Activated naive CD8-positive, alpha-beta T cell treated with anti-CD3 and anti-CD28 coated beads, Interleukin-2, amount 50 U/mL, for 16 hours (primary cell): ENCODE measurements at regions not wholly inside any gene's neighbourhood (a gene's known extent, or its start where the extent isn't known, plus 50 kb on each side); places are given as distances from the start of the nearest gene placed in this dataset.

ENCODE experiments used
- DNase-seq: peaks from one replicate; pipeline ENCODE4 v3.0.0-alpha.2; 2020; ENCODE audit warnings: low read depth, low spot score

GRCh38 chr6:10305790-10306415 lies 109.0 kb downstream of the TFAP2A start:
- no peak for DNase-seq

DNA sequence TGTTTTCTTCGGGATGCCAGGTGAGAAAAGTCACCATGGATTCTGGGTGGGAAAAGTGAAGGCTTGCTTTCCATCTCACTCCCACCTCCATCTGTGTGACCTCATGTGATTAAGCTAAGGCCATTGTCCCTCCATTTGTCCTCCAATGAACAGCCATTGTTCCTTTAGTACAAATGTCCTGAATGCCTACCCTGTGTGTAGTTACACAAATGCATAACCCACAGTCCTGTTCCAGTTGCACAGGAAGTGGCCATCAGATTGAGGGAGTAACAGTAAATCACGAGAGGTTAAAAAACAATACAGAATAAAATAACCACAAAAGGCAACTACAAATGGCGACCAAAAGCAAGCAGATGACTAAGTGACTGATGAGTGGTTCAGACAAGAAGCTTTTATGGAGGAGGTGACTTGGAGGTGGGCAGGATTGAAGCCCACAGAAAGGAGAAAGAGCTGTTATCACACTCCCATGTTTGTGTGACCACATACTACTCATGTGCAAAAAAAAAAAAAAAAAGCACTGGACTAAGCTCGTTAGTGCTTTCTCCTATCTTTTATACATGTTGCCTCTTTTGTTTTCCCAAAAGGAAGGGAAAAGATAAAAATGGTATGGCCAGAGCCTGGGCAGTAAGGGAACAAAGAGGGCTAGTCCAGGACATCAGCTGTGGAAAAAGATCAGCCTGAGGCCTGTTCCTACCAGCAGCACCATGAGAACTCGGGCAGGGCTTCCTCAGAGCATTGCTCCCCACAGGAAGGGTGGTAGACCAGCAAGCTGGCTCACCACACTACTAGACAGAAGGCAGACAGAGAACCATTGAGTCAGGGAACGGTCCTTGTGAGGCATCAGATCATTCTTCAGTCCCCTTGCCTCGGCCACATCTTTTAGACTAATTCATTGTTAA lies 111.0 kb downstream of the TFAP2A start:
- DNase-seq, result no peak

DNA sequence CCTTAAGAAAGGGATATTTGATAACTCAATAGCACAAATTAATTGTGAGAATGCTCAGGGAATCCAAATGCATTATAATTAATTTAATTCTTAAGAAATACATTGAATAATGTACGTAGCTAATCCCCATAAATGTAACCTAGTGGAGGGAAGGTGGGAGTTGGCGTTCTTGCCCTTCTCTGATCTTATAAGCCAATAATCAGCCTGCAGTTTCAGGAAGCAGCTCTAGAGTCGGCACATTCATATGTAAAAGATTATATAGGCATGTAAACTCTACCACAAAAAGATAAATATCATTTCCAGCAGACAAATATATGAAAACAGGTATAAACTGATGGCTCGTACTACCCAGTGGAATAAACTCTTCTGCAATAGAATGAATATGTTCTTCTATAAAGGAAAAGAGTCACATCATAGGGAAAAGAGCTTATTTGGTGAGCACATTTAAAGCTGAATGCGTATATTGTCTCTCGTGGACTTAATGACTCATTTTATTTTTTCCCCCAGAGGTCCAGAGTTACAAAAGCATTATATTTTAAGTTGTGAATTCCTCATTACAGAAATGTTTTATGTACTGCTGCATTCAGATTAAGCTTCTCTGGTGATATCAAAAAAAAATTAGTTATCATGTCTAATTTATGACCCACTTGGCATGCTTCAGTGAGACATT lies 112.2 kb downstream of the TFAP2A start:
- no peak for DNase-seq

DNA sequence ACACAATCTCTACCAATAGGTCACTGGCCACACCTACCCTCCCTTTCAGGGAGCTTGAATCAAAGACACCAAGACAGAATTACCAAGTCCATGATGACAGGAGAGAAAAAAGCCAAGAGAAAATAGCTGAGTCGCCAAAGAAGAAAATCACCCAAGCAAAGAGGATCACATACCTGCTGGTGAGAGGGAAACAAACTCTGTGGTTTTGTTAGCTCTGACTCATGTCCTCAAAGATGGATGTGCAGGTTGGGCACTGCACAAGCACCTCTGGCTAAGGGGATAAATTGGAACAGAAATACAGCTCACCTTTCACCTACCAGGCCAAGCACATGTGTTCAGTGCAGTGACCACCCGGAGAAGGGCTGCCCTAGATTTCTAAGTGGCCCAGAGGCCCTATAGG lies 114.8 kb downstream of the TFAP2A start:
- no peak for DNase-seq

- DNase-seq, result no peak
These were observed 117.0 kb downstream of the TFAP2A start for GRCh38 chr6:10297832-10298231.

GRCh38 chr6:10278746-10279145 lies 136.1 kb downstream of the TFAP2A start:
- no peak for DNase-seq

DNA sequence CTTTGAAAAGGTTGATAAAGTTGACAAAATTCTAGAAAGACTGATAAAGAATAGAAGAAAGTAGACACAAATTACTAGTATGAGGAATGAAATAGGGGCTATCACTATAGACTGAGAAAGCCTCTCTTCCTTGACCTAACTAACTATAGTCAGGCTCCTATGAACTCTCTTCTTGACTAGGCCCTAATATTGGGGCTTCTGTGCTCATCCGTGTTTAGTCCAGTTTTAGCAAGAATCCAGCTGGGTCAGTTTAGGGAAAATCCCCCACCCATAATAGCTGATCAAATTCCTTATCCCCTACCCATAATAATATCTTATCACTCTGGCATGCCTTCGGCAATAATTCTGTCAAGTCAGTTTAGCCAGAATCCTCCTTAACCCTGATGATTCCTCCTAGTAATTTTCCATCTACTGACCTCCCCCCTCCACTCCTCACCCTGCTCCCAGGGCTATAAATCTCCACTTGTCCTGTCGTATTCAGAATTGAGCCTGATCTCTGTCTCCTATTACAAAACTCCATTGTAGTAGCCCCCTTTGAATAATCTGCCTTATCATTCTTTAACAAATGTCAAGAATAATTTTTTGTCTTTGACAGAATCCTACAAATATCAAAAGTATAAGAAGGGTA lies 138.1 kb downstream of the TFAP2A start:
- DNase-seq, result no peak

GRCh38 chr6:10276106-10276505 lies 138.8 kb downstream of the TFAP2A start:
- DNase-seq, result no peak

- DNase-seq, result no peak
These were observed 142.3 kb downstream of the TFAP2A start for GRCh38 chr6:10272591-10272990.

DNA sequence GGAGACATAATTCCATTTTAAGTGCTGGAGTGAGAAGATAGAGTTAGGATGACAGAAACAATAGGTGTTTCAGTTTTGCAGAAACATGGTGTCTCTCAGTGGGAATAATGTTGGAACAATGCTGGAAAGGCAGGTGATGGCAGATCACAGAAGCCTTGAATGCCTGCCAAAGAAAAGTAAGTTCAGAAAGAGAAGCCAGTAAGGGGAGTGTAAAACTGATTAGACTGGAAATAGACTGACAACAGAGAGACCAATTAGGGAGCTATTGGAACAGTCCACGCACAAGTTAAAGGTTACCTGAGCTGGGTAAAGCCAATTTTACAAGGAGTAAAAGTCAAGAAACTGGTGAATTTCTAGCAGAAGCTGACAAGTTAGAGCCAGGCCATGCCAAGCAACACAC lies 142.9 kb downstream of the TFAP2A start:
- no peak for DNase-seq

- DNase-seq, result no peak
These were observed 144.9 kb downstream of the TFAP2A start for GRCh38 chr6:10269814-10270472.

DNA sequence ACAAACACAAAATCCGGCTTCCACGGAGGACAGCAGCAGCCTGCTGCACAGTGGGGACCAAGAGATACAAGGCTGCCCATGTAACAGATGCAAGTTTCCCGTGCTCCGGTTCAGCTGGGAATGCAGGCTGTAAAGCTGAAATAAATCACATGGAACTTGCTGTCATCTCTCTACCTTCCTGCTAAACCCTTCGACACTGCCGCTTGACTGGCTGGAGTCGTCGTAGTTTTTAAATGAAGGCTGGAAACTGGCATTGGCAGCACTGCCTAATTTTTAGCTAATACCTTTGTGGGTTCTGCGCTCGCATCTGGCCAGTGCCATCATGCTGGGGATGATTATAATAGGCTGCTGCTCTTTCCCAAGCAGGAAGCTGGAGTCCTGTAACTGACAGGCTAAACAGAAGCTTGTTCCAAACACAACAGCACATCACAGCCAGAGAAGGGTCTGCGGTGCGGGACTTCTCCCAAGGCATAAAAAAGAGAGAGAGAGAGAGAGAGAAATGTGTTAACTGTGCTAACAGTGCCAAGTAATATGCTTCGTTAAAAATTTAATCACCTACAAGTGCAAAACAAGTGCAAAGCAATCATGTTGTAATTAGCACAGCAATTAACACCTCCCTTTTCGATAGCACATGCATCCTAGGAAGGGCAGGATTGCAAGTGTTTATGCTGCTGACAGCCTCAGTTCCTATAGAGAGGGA lies 146.1 kb downstream of the TFAP2A start:
- no peak for DNase-seq

DNA sequence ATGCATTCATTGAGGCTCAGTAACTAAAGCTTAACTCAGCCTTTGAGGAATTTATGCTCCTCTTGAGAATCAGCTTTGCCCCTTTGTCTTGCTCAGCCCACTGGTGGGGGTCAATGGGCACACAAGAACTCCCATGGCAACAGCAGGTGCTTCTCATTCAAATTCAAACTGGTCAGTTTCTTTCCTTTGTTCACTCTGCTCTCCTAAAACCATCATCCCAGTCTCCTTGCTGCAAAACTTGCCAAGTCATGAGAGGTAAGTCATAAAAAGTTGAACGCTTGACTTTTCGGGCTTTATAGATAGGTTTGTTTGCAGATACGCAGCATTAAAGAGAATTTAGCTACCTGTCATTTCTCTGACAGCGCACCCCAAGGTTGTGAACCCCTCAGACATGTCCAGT lies 146.8 kb downstream of the TFAP2A start:
- no peak for DNase-seq

GRCh38 chr6:10266462-10266861 lies 148.4 kb downstream of the TFAP2A start:
- no peak for DNase-seq

- no peak for DNase-seq
These were observed 148.8 kb downstream of the TFAP2A start for GRCh38 chr6:10266061-10266460.

DNA sequence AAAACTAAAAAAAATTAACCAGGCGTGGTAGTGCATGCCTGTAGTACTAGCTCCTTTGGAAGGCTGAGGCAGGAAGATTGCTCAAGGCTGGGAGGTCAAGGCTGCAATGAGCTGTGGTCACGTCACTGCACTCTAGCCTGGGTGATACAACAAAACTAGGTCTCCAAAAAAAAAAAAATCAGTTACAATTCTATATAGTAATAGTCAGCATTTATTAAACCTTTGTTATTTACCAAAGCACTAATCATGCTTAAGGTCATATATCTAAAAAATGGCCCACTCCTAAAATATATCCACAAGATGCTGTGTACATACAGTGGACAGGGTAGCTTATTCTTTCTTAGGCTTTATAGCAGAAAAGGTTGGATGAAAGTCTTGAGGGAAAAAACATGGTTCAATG lies 152.4 kb downstream of the TFAP2A start:
- DNase-seq, result no peak

- no peak for DNase-seq
These were observed 155.2 kb downstream of the TFAP2A start for GRCh38 chr6:10259671-10260070.

DNA sequence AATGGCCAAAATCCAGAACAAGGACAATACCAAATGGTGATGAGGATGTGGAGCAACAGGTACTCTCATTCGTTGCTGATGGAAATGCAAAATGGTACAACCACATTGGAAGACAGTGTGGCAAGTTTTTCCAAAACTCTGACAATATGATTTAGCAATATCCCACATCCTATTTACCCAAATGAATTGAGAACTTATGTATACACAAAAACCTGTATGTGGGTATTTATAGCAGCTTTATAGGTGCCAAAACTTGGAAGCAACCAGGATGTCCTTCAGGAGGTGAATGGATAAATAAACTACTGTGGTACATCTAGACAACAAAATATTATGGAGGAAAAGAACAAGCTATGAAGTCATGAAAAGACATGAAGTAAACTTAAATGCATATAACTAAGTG lies 156.5 kb downstream of the TFAP2A start:
- no peak for DNase-seq

DNA sequence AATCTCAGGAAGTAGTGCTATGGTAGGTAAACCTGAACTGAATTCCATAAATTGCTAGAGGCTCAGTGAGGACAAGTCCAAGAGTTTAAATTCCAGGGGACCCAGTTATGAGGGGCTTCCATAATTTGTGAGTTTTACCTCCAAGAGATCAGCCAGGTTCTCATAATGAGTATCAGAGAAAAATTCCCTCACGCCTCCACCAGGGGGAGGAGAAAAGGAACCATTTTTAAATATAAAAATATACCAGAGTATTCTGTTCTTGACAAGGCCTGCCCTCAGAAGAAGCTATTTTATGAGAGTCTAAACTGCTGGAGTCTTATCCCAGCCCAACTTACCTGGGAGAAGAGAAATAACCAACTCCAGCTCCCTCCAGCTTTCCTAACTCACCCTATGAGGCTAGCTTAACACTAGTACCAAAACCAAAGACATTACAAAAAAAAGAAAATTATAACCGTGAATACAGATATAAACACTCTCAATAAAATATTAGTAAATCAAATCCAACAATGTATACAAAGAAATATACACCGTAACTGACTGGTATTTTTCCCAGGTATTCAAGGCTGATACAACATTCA lies 158.7 kb downstream of the TFAP2A start:
- no peak for DNase-seq

DNA sequence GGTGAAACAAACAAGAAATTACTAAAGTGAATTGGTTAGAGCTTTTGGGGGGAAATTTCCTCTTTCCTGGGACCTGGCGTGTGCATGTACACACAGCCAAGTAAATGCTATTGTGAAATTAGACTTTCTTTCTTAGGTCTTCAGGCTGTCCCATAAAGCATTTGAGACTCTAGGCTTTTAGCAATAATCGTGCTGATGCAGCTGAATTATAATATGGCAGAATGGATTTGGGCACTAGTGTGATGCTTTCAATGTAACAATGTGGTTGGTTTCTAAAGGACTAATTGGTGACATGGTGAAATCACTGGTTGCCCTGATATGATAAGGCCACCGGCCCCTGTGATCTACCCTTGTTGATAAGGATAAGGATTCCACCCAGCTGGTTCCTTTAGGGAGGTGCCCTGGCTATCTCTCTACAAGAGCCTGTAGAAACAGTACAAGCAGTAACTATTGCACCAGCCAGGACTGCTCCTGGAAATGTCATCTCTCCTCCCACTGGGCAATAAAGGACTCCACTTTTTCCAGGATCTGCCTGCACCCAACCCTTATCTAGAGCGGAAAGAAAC lies 164.1 kb downstream of the TFAP2A start:
- DNase-seq, result no peak
